ENCODE measurements at regions not wholly inside any gene's neighbourhood (a gene's known extent, or its start where the extent isn't known, plus 50 kb on each side); places are given as distances from the start of the nearest gene placed in this dataset.

DNA sequence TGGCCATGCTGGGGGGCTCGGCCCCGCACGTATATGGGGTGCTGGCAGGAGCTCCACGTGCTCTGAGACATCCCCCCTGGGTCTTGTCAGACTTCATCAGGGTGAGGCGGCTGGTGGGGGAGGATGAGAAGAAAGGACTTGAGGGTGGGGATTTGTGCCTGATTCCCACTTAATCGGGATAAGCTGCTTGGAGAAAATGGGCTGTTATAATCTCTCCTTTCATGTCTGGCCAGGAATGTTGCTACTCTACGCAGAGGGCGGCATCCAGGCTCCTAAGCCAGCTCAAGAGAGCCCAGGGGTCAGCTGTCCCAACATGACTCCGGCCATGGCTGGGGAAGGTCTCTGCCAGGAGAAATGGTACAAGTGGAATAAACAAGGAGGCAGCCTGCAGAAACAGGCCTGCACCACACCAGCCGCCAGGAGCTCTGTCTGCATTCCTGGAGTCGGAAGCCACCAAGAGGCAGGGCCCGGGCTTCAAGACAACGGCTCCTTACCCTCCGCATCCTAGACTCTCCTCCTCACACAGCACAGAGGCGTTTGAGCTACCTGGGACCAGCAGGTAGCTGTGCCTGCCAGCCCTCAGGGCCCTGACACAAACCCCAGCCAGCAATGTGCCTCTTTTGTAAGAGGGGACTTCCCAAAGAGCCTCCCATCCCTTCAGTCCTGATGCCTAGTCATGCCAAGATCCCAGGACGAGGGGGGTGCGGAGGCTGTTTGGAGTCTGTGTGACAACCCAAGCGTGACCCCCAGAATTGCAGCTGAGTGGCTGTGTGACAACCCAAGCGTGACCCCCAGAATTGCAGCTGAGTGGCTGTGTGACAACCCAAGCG, 195.8 kb upstream of the DIO3 start:
- TF ChIP-seq POLR2A (IDR thresholded peaks at IDR 0.05; ENCODE audit: low read depth, low read length) (no peak), POLR2AphosphoS5 (IDR thresholded peaks at IDR 0.05; ENCODE audit: low read depth, low read length) (no peak), TAF1 (IDR thresholded peaks at IDR 0.05; ENCODE audit: borderline replicate concordance, low read depth, low read length) (no peak)

All from GM12892 (cell line).